NT2/D1 (cell line): ENCODE measurements at regions not wholly inside any gene's neighbourhood (a gene's known extent, or its start where the extent isn't known, plus 50 kb on each side); places are given as distances from the start of the nearest gene placed in this dataset.

ENCODE experiments used
- YY1 ChIP-seq: IDR thresholded peaks from 2 replicates; pipeline ENCODE4 v1.6.1; 2011; ENCODE audit not compliant: insufficient read length, insufficient read depth
- ZNF274 ChIP-seq: IDR thresholded peaks from 2 replicates; pipeline ENCODE4 v1.6.1; 2011; ENCODE audit warnings: mild to moderate bottlenecking, low read depth, low read length

GRCh38 chr1:184166485-184166884 is 115.0 kb downstream of the TSEN15 start:
- TF ChIP-seq YY1: no peak
- TF ChIP-seq ZNF274: no peak
